ENCODE measurements at regions not wholly inside any gene's neighbourhood (a gene's known extent, or its start where the extent isn't known, plus 50 kb on each side); places are given as distances from the start of the nearest gene placed in this dataset.

DNA sequence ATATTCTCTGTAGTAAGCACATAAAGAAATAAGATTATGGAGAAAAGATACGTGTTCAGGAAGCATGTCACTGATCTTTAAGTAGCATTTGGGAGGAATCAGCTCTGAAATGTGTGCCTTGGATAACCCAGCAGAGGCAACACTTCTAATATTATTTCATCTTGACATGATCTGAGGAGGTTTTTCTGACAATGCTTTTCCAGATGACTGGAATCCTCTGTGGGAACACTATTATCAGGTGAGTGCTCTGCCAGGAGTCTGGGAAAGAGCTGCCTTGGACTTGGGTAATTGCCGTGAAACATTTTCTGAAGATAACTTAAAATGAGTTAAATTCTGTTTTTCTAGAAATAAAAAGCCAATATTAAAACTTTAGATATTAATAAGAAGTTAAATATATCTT lies 78.2 kb upstream of the QRFPR start:
- TF ChIP-seq, protein P1, sequence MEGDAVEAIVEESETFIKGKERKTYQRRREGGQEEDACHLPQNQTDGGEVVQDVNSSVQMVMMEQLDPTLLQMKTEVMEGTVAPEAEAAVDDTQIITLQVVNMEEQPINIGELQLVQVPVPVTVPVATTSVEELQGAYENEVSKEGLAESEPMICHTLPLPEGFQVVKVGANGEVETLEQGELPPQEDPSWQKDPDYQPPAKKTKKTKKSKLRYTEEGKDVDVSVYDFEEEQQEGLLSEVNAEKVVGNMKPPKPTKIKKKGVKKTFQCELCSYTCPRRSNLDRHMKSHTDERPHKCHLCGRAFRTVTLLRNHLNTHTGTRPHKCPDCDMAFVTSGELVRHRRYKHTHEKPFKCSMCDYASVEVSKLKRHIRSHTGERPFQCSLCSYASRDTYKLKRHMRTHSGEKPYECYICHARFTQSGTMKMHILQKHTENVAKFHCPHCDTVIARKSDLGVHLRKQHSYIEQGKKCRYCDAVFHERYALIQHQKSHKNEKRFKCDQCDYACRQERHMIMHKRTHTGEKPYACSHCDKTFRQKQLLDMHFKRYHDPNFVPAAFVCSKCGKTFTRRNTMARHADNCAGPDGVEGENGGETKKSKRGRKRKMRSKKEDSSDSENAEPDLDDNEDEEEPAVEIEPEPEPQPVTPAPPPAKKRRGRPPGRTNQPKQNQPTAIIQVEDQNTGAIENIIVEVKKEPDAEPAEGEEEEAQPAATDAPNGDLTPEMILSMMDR (IDR thresholded peaks at IDR 0.05; ENCODE audit: partially characterized antibody, unreplicated experiment) = no peak
- H3K4me3 Mint-ChIP-seq (ENCODE audit: unreplicated experiment) = no peak overlapping the region
- H3K9me3 Mint-ChIP-seq (ENCODE audit: unreplicated experiment) = no peaks in the 10 kb centered on the region
- no peak for DNase-seq
- H3K4me1 Mint-ChIP-seq (ENCODE audit: low read depth, unreplicated experiment) = no peaks in the 10 kb centered on the region
- H3K27me3 Mint-ChIP-seq (ENCODE audit: unreplicated experiment) = peaks cover 2% of the 10 kb centered on the region
- H3K36me3 Mint-ChIP-seq (ENCODE audit: unreplicated experiment) = no peaks in the 10 kb centered on the region
- H3K27ac Mint-ChIP-seq (ENCODE audit: unreplicated experiment) = no peak overlapping the region

DNA sequence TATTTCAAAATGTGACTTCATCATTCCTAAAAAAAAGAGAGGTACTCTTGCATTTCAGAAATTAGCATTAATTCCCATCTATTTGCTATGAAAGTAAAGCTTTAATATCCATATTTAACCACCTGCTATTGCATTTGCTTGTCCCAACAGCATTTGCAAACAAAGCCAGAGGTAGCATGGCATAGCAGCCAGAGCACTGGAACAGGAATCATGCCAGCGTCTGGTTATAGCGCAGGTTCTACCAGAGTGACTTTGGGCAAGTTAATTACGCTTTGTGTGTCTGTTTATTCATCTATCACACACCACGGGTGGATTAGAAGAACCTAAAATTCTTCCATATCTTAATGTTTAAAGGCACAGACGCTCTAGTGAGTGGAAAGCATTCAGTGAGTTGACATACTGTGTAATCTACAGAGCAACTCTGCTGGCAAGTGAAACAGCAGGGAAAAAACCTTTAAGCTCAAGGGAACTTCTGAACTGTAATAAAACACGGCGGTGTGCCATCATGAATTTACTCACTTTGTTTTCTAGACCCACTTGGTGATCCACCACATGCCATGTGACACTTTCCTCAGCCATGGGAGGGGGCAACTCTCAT lies 76.6 kb upstream of the QRFPR start:
- Mint-ChIP-seq H3K4me3 (ENCODE audit: unreplicated experiment) (no peak overlapping the region), H3K36me3 (ENCODE audit: unreplicated experiment) (no peaks in the 10 kb centered on the region), H3K27ac (ENCODE audit: unreplicated experiment) (no peak overlapping the region), H3K4me1 (ENCODE audit: low read depth, unreplicated experiment) (no peaks in the 10 kb centered on the region), H3K9me3 (ENCODE audit: unreplicated experiment) (no peaks in the 10 kb centered on the region), H3K27me3 (ENCODE audit: unreplicated experiment) (peaks cover 2% of the 10 kb centered on the region)
- DNase-seq = no peak
- TF ChIP-seq, protein P1 (IDR thresholded peaks at IDR 0.05; ENCODE audit: partially characterized antibody, unreplicated experiment) = no peak

DNA sequence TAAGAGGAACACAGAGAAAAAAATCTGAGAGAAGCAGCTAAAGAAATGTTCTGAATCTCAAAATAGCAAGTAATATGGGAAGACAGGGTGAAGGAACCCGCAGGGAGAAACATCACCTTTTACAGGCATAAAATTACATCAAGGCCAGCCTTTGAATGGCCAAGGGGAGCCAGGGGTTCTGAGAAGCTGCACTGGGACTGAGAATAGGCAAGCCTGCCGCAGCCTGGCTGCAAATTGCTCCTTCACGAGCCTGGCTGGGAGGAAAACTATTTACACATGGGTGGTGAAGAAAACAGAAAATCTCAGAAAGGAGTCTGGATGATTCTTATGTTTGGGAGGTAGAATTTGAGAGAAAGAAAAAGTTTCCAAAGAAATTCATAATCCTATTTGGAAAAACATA lies 74.5 kb upstream of the QRFPR start:
- DNase-seq = no peak
- Mint-ChIP-seq H3K4me1 (ENCODE audit: low read depth, unreplicated experiment) (no peaks in the 10 kb centered on the region), H3K27ac (ENCODE audit: unreplicated experiment) (no peak overlapping the region), H3K36me3 (ENCODE audit: unreplicated experiment) (no peaks in the 10 kb centered on the region), H3K9me3 (ENCODE audit: unreplicated experiment) (no peaks in the 10 kb centered on the region), H3K27me3 (ENCODE audit: unreplicated experiment) (peaks cover 2% of the 10 kb centered on the region), H3K4me3 (ENCODE audit: unreplicated experiment) (no peak overlapping the region)
- TF ChIP-seq, protein P1 (IDR thresholded peaks at IDR 0.05; ENCODE audit: partially characterized antibody, unreplicated experiment) = no peak

DNA sequence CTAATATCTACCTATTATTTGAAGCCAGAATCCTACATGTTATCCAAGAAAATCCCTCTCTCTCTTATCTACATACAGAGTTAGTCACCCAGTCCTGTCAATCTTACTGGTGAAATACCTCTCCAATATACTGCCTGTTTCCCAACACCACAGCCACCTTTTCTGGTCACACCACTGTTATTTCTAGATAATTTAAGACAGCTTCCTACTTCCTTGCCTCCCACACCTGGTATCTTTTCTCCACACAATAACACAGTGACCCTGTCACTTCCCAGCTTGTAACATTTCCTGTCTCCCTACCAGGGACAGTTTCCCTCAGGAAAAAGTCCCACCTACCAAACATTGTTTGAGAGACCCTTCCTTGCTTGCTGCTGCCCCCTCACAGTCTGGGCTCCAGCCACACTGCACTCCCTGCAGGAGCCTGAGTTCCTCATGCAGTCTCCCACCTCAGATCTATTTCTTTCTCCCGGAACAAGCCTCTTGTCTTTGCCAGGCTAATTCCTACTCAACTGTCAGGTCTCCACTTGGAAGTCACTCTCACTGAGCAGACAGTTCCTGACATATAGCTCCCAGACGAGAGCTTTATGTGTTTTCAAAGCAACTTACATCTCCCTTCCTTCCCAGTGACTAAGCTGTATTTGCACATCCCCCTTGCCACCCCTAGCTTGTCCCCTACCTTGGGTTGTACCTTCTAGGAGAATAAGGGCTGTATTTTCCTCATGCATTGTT lies 73.6 kb upstream of the QRFPR start:
- Mint-ChIP-seq H3K27me3 (ENCODE audit: unreplicated experiment) (peaks cover 2% of the 10 kb centered on the region), H3K9me3 (ENCODE audit: unreplicated experiment) (no peaks in the 10 kb centered on the region), H3K4me3 (ENCODE audit: unreplicated experiment) (no peak overlapping the region), H3K27ac (ENCODE audit: unreplicated experiment) (no peak overlapping the region), H3K4me1 (ENCODE audit: low read depth, unreplicated experiment) (no peaks in the 10 kb centered on the region), H3K36me3 (ENCODE audit: unreplicated experiment) (no peaks in the 10 kb centered on the region)
- DNase-seq = no peak
- TF ChIP-seq, protein P1 (IDR thresholded peaks at IDR 0.05; ENCODE audit: partially characterized antibody, unreplicated experiment) = no peak

DNA sequence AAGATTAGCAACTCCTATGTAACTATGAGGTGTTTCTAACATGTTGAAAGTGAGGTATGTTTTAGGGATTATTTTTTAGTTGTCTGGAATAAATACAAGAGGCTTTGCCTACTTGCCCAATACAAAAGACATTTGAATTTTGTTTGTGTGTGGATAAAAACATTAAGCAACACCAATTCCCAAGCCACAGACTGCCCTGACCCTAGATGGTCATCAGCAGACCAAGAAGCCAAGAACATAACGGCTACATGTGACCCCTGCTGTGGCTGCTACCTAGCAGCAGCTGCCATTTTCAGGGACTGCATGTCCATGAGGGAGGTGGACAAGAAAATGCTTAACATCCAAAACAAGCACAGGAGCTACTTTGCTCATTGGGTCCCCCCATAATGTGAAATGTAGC lies 70.5 kb upstream of the QRFPR start:
- Mint-ChIP-seq H3K27me3 (ENCODE audit: unreplicated experiment) (peaks cover 2% of the 10 kb centered on the region), H3K9me3 (ENCODE audit: unreplicated experiment) (no peaks in the 10 kb centered on the region), H3K4me3 (ENCODE audit: unreplicated experiment) (no peak overlapping the region), H3K4me1 (ENCODE audit: low read depth, unreplicated experiment) (no peaks in the 10 kb centered on the region), H3K36me3 (ENCODE audit: unreplicated experiment) (no peaks in the 10 kb centered on the region), H3K27ac (ENCODE audit: unreplicated experiment) (no peak overlapping the region)
- DNase-seq = no peak
- TF ChIP-seq, protein P1 (IDR thresholded peaks at IDR 0.05; ENCODE audit: partially characterized antibody, unreplicated experiment) = no peak

All from glutamatergic neuron (in vitro differentiated cells).